H1 (cell line): ENCODE measurements at regions not wholly inside any gene's neighbourhood (a gene's known extent, or its start where the extent isn't known, plus 50 kb on each side); places are given as distances from the start of the nearest gene placed in this dataset.

ENCODE experiments used
- CTCF ChIA-PET: fragments of 300-600 bp; sonication (Branson Sonifier 250); formaldehyde crosslinking; loops from one replicate; lab custom pipeline; 2021; ENCODE audit not compliant: partially characterized antibody; lab: Charles Lee
- POLR2A ChIA-PET: fragments of 300-600 bp; sonication (Branson Sonifier 250); formaldehyde crosslinking; loops from one replicate; lab custom pipeline; 2021; ENCODE audit warnings: inconsistent platforms; ENCODE audit not compliant: partially characterized antibody; lab: Charles Lee
- DNase-seq, 2 experiments: peaks; one replicate each; pipeline versions ENCODE4 v3.0.0 to v3.0.0-alpha.2; 2010 to 2022; ENCODE audit warnings: low spot score in 2 of 2, low read depth in 1 of 2, mixed read lengths in 1 of 2
- FAIRE-seq: peaks from 2 replicates; lab custom pipeline; 2011; peaks lifted over from hg19 to GRCh38; lab: Jason Lieb, UNC
- H2AFZ ChIP-seq: 2 replicates; pipeline ENCODE4 v1.8.1; 2012; ENCODE audit warnings: low read length, inconsistent platforms
- H2AK5ac ChIP-seq: 2 replicates; pipeline ENCODE4 v1.6.1; 2013; ENCODE audit warnings: low read depth, low read length
- H2BK120ac ChIP-seq: replicated peaks from 2 replicates; pipeline ENCODE3; 2013; ENCODE audit warnings: low read depth, low read length, inconsistent platforms
- H2BK12ac ChIP-seq: 2 replicates; pipeline ENCODE4 v1.6.1; 2013; ENCODE audit warnings: low read depth, low read length
- H2BK15ac ChIP-seq: 2 replicates; pipeline ENCODE4 v1.6.1; 2013; ENCODE audit warnings: low read length
- H2BK20ac ChIP-seq: 2 replicates; pipeline ENCODE4 v1.6.1; 2013; ENCODE audit warnings: low read length
- H2BK5ac ChIP-seq: 2 replicates; pipeline ENCODE4 v1.6.1; 2013; ENCODE audit warnings: low read depth, low read length
- H3K14ac ChIP-seq: 2 replicates; pipeline ENCODE4 v1.6.1; 2013; ENCODE audit warnings: inconsistent platforms; ENCODE audit not compliant: insufficient read length
- H3K18ac ChIP-seq: 2 replicates; pipeline ENCODE4 v1.6.1; 2013; ENCODE audit warnings: low read length; ENCODE audit errors: extremely low read depth
- H3K23ac ChIP-seq: 2 replicates; pipeline ENCODE4 v1.6.1; 2013; ENCODE audit warnings: inconsistent platforms; ENCODE audit not compliant: insufficient read length
- H3K23me2 ChIP-seq: 2 replicates; pipeline ENCODE4 v1.6.1; 2013; ENCODE audit warnings: low read depth, low read length
- H3K27ac ChIP-seq: 2 replicates; pipeline ENCODE4 v1.6.1; 2011; ENCODE audit warnings: low read depth, low read length, inconsistent platforms
- H3K27me3 ChIP-seq, 4 experiments: replicated peaks in 1 of 4; 1 replicate in 1 of 4; 2 replicates in 3 of 4; pipeline versions ENCODE4 v1.6.1 to v1.8.1; 2011 to 2013; ENCODE audit warnings: low read length in 3 of 4, mild to moderate bottlenecking in 3 of 4, inconsistent platforms in 2 of 4, mixed read lengths in 2 of 4, moderate library complexity in 1 of 4; ENCODE audit not compliant: control insufficient read depth in 3 of 4, insufficient read depth in 3 of 4; ENCODE audit errors: extremely low read depth in 1 of 4
- H3K36me3 ChIP-seq, 4 experiments: 2 replicates each; pipeline versions ENCODE4 v1.6.1 to v1.8.1; 2011 to 2013; ENCODE audit warnings: mild to moderate bottlenecking in 4 of 4, low read length in 3 of 4, moderate library complexity in 2 of 4, control low read depth in 1 of 4, inconsistent platforms in 1 of 4; ENCODE audit not compliant: insufficient read depth in 4 of 4, control insufficient read depth in 2 of 4
- H3K4ac ChIP-seq: replicated peaks from 2 replicates; pipeline ENCODE3; 2013; ENCODE audit warnings: low read length, low read depth, mixed read lengths, inconsistent platforms; ENCODE audit not compliant: insufficient read length
- H3K4me1 ChIP-seq, 4 experiments: replicated peaks in 1 of 4; 1 replicate in 1 of 4; 2 replicates in 3 of 4; pipeline versions ENCODE4 v1.6.1 to v1.8.1; 2011 to 2013; ENCODE audit warnings: low read length in 3 of 4, inconsistent platforms in 2 of 4, mixed read lengths in 1 of 4; ENCODE audit not compliant: insufficient read depth in 4 of 4, control insufficient read depth in 3 of 4
- H3K4me2 ChIP-seq, 2 experiments: 2 replicates each; pipeline versions ENCODE4 v1.6.1 to v1.8.1; 2011 to 2013; ENCODE audit warnings: low read depth in 2 of 2, low read length in 2 of 2, control low read depth in 1 of 2, inconsistent platforms in 1 of 2, mild to moderate bottlenecking in 1 of 2; ENCODE audit not compliant: insufficient read depth in 1 of 2
- H3K4me3 ChIP-seq, 4 experiments: fragments of 200-600, 300-600 bp in 1 of 4; sonication (generic), shearing (Covaris generic), sonication (Bioruptor Twin) in 1 of 4; 2 replicates each; pipeline versions ENCODE4 v1.5.1 to v1.8.1; 2011 to 2016; ENCODE audit warnings: low read length in 4 of 4, low read depth in 3 of 4, control low read depth in 2 of 4, inconsistent platforms in 2 of 4, mild to moderate bottlenecking in 2 of 4, mixed read lengths in 1 of 4, moderate library complexity in 1 of 4; ENCODE audit not compliant: insufficient read depth in 2 of 4; ENCODE audit errors: extremely low read depth in 1 of 4
- H3K56ac ChIP-seq: replicated peaks from 2 replicates; pipeline ENCODE3; 2013; ENCODE audit warnings: low read depth, mild to moderate bottlenecking, mixed read lengths, low read length, inconsistent platforms; ENCODE audit not compliant: insufficient read length
- H3K79me1 ChIP-seq: 2 replicates; pipeline ENCODE4 v1.6.1; 2013; ENCODE audit warnings: low read depth, low read length, control low read depth
- H3K79me2 ChIP-seq, 2 experiments: 2 replicates each; pipeline versions ENCODE4 v1.6.1 to v1.8.1; 2012 to 2013; ENCODE audit warnings: low read length in 2 of 2, mild to moderate bottlenecking in 2 of 2, inconsistent platforms in 1 of 2; ENCODE audit not compliant: insufficient read depth in 2 of 2, control insufficient read depth in 1 of 2
- H3K9ac ChIP-seq, 4 experiments: replicated peaks in 1 of 4; 1 replicate in 1 of 4; 2 replicates in 3 of 4; pipeline versions ENCODE4 v1.6.1 to v1.8.1; 2011 to 2013; ENCODE audit warnings: low read depth in 3 of 4, low read length in 3 of 4, control low read depth in 2 of 4, mild to moderate bottlenecking in 2 of 4, moderate library complexity in 2 of 4, inconsistent platforms in 1 of 4; ENCODE audit errors: extremely low read depth in 1 of 4
- H3K9me3 ChIP-seq, 2 experiments: 2 replicates each; pipeline versions ENCODE4 v1.6.1 to v1.8.1; 2012 to 2013; ENCODE audit warnings: mild to moderate bottlenecking in 2 of 2, moderate library complexity in 2 of 2, control low read depth in 1 of 2, inconsistent platforms in 1 of 2, low read depth in 1 of 2, low read length in 1 of 2, mixed read lengths in 1 of 2; ENCODE audit not compliant: insufficient read depth in 2 of 2
- H4K20me1 ChIP-seq, 2 experiments: replicated peaks in 1 of 2; 2 replicates each; pipeline versions ENCODE3 to v1.8.1; 2011 to 2013; ENCODE audit warnings: inconsistent platforms in 2 of 2, low read length in 2 of 2, mild to moderate bottlenecking in 1 of 2; ENCODE audit not compliant: insufficient read depth in 2 of 2, control insufficient read depth in 1 of 2
- H4K5ac ChIP-seq: 2 replicates; pipeline ENCODE4 v1.6.1; 2013; ENCODE audit warnings: low read length, low read depth, mixed read lengths, inconsistent platforms; ENCODE audit not compliant: insufficient read length
- H4K8ac ChIP-seq: 2 replicates; pipeline ENCODE4 v1.8.0; 2013; ENCODE audit warnings: mild to moderate bottlenecking, moderate library complexity, low read length, inconsistent platforms; ENCODE audit not compliant: insufficient read depth; ENCODE audit errors: extremely low read depth
- H4K91ac ChIP-seq: replicated peaks from 2 replicates; pipeline ENCODE3; 2013; ENCODE audit warnings: low read length, mixed read lengths, inconsistent platforms; ENCODE audit not compliant: insufficient read length
- PHF8 ChIP-seq: fragments of 200-600 bp; sonication (generic); conservative IDR thresholded peaks from 2 replicates; pipeline ENCODE4 v1.7.1; 2012; ENCODE audit warnings: low read depth, mild to moderate bottlenecking, inconsistent platforms, low read length, moderate library complexity
- WGBS, 2 experiments: shearing (Covaris generic) in 1 of 2; methylation state at CpG; one replicate each; pipeline versions ENCODE4 v1.1.6 to v1.1.7; 2013 to 2015; ENCODE audit warnings: low lambda C conversion rate in 2 of 2, mixed read lengths in 2 of 2, inconsistent platforms in 1 of 2, low coverage in 1 of 2, missing lambda C conversion rate in 1 of 2; ENCODE audit not compliant: insufficient replicate concordance in 2 of 2, insufficient coverage in 1 of 2, insufficient read length in 1 of 2; ENCODE audit errors: extremely low coverage in 1 of 2, missing lambda C conversion rate in 1 of 2; 5-methylcytosine and 5-hydroxymethylcytosine counted together

DNA sequence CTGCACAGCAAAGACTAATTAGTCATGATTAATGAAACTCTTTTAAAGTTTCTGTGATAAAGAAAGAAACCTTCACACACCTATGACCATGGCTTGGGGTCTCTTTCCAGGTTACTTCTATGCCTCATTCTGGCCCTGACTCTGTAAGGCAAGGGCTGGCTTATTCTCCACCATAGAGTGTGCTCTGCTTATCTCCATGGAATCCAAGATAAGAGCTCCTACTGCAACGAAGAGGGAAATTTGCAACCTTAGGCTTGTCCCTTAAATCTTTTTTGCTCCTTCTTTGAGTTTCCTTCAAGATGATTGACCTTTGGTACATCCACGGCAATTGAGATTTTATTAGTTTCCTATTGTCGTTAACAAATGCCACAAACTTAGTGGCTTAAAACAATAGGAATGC is 239.9 kb downstream of the SPRY2 start:
- H4K20me1 ChIP-seq: no peaks in the 10 kb centered on the region
- DNase-seq (no peak), FAIRE-seq (no peak)
- H3K27ac ChIP-seq: no peak overlapping the region
- no peak overlapping the region for H4K91ac ChIP-seq
- ChIA-PET POLR2A (no interaction called here), CTCF (no interaction called here)
- H3K4me1 ChIP-seq: peaks cover 0 to 4% (median 0%) of the 10 kb centered on the region in 4 experiments; a peak in 1 of 7 replicates
- TF ChIP-seq PHF8: no peak
- no peak overlapping the region for H2BK15ac ChIP-seq
- no peak overlapping the region for H3K9ac ChIP-seq
- H3K79me2 ChIP-seq: no peaks in the 10 kb centered on the region
- H3K56ac ChIP-seq: no peak overlapping the region
- H3K23me2 ChIP-seq: no peaks in the 10 kb centered on the region
- no peak overlapping the region for H2AK5ac ChIP-seq
- H3K14ac ChIP-seq: no peak overlapping the region
- H3K23ac ChIP-seq: no peak overlapping the region
- no peak overlapping the region for H3K4ac ChIP-seq
- H2AFZ ChIP-seq: no peak overlapping the region
- H3K18ac ChIP-seq: no peak overlapping the region
- H2BK20ac ChIP-seq: no peak overlapping the region
- no peak overlapping the region for H3K4me2 ChIP-seq
- no peak overlapping the region for H2BK12ac ChIP-seq
- no peak overlapping the region for H2BK5ac ChIP-seq
- no peak overlapping the region for H3K4me3 ChIP-seq
- no peak overlapping the region for H4K8ac ChIP-seq
- no peak overlapping the region for H4K5ac ChIP-seq
- no peaks in the 10 kb centered on the region for H3K36me3 ChIP-seq
- WGBS, 2 experiments: 92% methylated on average over 3 of the region's 3 CpGs; no CpG with 5 or more reads in 1 of the 2 experiments
- H3K9me3 ChIP-seq: no peaks in the 10 kb centered on the region
- H3K79me1 ChIP-seq: no peaks in the 10 kb centered on the region
- no peaks in the 10 kb centered on the region for H3K27me3 ChIP-seq
- H2BK120ac ChIP-seq: no peak overlapping the region
